Activated CD8-positive, alpha-beta T cell treated with anti-CD3 and anti-CD28 coated beads, Interleukin-2, amount 10 ng/mL, durations not matched to agents 7 days and 5 days (primary cell): ENCODE measurements at regions not wholly inside any gene's neighbourhood (a gene's known extent, or its start where the extent isn't known, plus 50 kb on each side); places are given as distances from the start of the nearest gene placed in this dataset.
"Not testable (repeated sequence)": the region's sequence is repeated elsewhere in the genome, so short reads cannot be mapped to it uniquely, and the experiment has no call there.

Experiments
- ATAC-seq: fragments of 150-1000 bp; cut with Tn5 transposase; one replicate; pipeline ENCODE4 v1.10.0; 2021; ENCODE audit warnings: moderate library complexity
- CTCF ChIA-PET: fragments of 350-600 bp; sonication (Branson Sonifier 250); formaldehyde crosslinking; loops from one replicate; lab custom pipeline; 2021; ENCODE audit warnings: antibody characterized with exemption; lab: Charles Lee
- POLR2A ChIA-PET: fragments of 350-600 bp; sonication (Branson Sonifier 250); formaldehyde crosslinking; loops from one replicate; lab custom pipeline; 2021; ENCODE audit warnings: antibody characterized with exemption; lab: Charles Lee
- DNase-seq: peaks from one replicate; pipeline ENCODE4 v3.0.0-alpha.2; 2020
- H3K27ac Mint-ChIP-seq: one replicate; pipeline ENCODE4 v1.8.0; 2021; ENCODE audit warnings: mild to moderate bottlenecking, mixed read lengths
- H3K27me3 Mint-ChIP-seq: one replicate; pipeline ENCODE4 v1.8.0; 2021; ENCODE audit warnings: low read depth, mixed read lengths
- H3K36me3 Mint-ChIP-seq: one replicate; pipeline ENCODE4 v1.8.0; 2021; ENCODE audit warnings: low read depth, mixed read lengths
- H3K4me1 Mint-ChIP-seq: one replicate; pipeline ENCODE4 v1.8.0; 2021; ENCODE audit warnings: low read depth, mixed read lengths
- H3K4me3 Mint-ChIP-seq: one replicate; pipeline ENCODE4 v1.8.0; 2021; ENCODE audit warnings: mild to moderate bottlenecking, mixed read lengths
- H3K9me3 Mint-ChIP-seq: one replicate; pipeline ENCODE4 v1.8.0; 2022; ENCODE audit warnings: mixed read lengths; ENCODE audit not compliant: insufficient read depth

GRCh38 chr10:3258394-3258793, 85.8 kb upstream of the PITRM1 start:
- Mint-ChIP-seq H3K9me3 (no peaks in the 10 kb centered on the region), H3K27me3 (peaks cover 18% of the 10 kb centered on the region), H3K4me1 (no peaks in the 10 kb centered on the region), H3K4me3 (no peak overlapping the region), H3K36me3 (no peaks in the 10 kb centered on the region), H3K27ac (no peak overlapping the region)
- ATAC-seq (no peak), DNase-seq (no peak)
- ChIA-PET CTCF (no interaction called here), POLR2A (no interaction called here)

GRCh38 chr10:3255616-3256015, 83.0 kb upstream of the PITRM1 start:
- CTCF ChIA-PET, result no interaction called here

GRCh38 chr10:3255075-3255474, 82.5 kb upstream of the PITRM1 start:
- no peak overlapping the region for H3K27ac Mint-ChIP-seq
- CTCF ChIA-PET, result no interaction called here
- no peak for DNase-seq
- peaks cover 6% of the 10 kb centered on the region for H3K4me1 Mint-ChIP-seq
- no peak overlapping the region for H3K4me3 Mint-ChIP-seq
- ATAC-seq, result no peak
- H3K9me3 Mint-ChIP-seq, result no peaks in the 10 kb centered on the region
- peaks cover 28% of the 10 kb centered on the region for H3K27me3 Mint-ChIP-seq
- POLR2A ChIA-PET, result no interaction called here
- H3K36me3 Mint-ChIP-seq, result no peaks in the 10 kb centered on the region

More at GRCh38 chr10:3255616-3256015, 83.0 kb upstream of the PITRM1 start:
- no peak for DNase-seq
- H3K4me1 Mint-ChIP-seq, result peaks cover 6% of the 10 kb centered on the region
- H3K27me3 Mint-ChIP-seq, result peaks cover 28% of the 10 kb centered on the region
- POLR2A ChIA-PET, result no interaction called here
- no peak overlapping the region for H3K4me3 Mint-ChIP-seq
- no peaks in the 10 kb centered on the region for H3K36me3 Mint-ChIP-seq
- H3K9me3 Mint-ChIP-seq, result no peaks in the 10 kb centered on the region
- ATAC-seq, result no peak
- H3K27ac Mint-ChIP-seq, result no peak overlapping the region

GRCh38 chr10:3253974-3254373, 81.4 kb upstream of the PITRM1 start:
- ATAC-seq, CTCF ChIA-PET, H3K4me1 Mint-ChIP-seq, DNase-seq, H3K36me3 Mint-ChIP-seq, H3K4me3 Mint-ChIP-seq, POLR2A ChIA-PET, H3K27ac Mint-ChIP-seq, H3K9me3 Mint-ChIP-seq: not testable (repeated sequence)
- H3K27me3 Mint-ChIP-seq, result peaks cover 35% of the 10 kb centered on the region

GRCh38 chr10:3251172-3251571, 78.6 kb upstream of the PITRM1 start:
- H3K27ac Mint-ChIP-seq, result no peak overlapping the region
- no peaks in the 10 kb centered on the region for H3K36me3 Mint-ChIP-seq
- H3K4me3 Mint-ChIP-seq, result no peak overlapping the region
- ATAC-seq (no peak), DNase-seq (no peak)
- POLR2A ChIA-PET, result no interaction called here
- CTCF ChIA-PET, result no interaction called here
- H3K9me3 Mint-ChIP-seq, result no peaks in the 10 kb centered on the region
- H3K27me3 Mint-ChIP-seq, result peaks cover 43% of the 10 kb centered on the region
- H3K4me1 Mint-ChIP-seq, result peaks cover 6% of the 10 kb centered on the region

GRCh38 chr10:3249307-3249889, 76.8 kb upstream of the PITRM1 start:
- Mint-ChIP-seq H3K4me3 (no peak overlapping the region), H3K27me3 (peaks cover 42% of the 10 kb centered on the region), H3K4me1 (peaks cover 6% of the 10 kb centered on the region), H3K27ac (no peak overlapping the region), H3K9me3 (no peaks in the 10 kb centered on the region), H3K36me3 (no peaks in the 10 kb centered on the region)
- POLR2A ChIA-PET, result no interaction called here
- ATAC-seq (no peak), DNase-seq (no peak)
- CTCF ChIA-PET, result no interaction called here

GRCh38 chr10:3248526-3249306, 76.1 kb upstream of the PITRM1 start:
- CTCF ChIA-PET, result no interaction called here
- H3K36me3 Mint-ChIP-seq, result no peaks in the 10 kb centered on the region
- no peak overlapping the region for H3K4me3 Mint-ChIP-seq
- no peaks in the 10 kb centered on the region for H3K9me3 Mint-ChIP-seq
- no peak overlapping the region for H3K27ac Mint-ChIP-seq
- no peak for DNase-seq
- POLR2A ChIA-PET, result no interaction called here
- peaks cover 6% of the 10 kb centered on the region for H3K4me1 Mint-ChIP-seq
- ATAC-seq, result no peak
- peaks cover 38% of the 10 kb centered on the region for H3K27me3 Mint-ChIP-seq

GRCh38 chr10:3245395-3245794, 72.8 kb upstream of the PITRM1 start:
- no peaks in the 10 kb centered on the region for H3K9me3 Mint-ChIP-seq
- ATAC-seq (no peak), DNase-seq (no peak)
- no peak overlapping the region for H3K4me3 Mint-ChIP-seq
- peaks cover 21% of the 10 kb centered on the region for H3K27me3 Mint-ChIP-seq
- H3K27ac Mint-ChIP-seq, result no peak overlapping the region
- H3K4me1 Mint-ChIP-seq, result no peaks in the 10 kb centered on the region
- ChIA-PET CTCF (interaction anchor here (0.7 kb wide), 1 partner anchor 24 kb away, joined by 3 read pairs; no protein-coding TSS in a partner anchor), POLR2A (no interaction called here)
- no peaks in the 10 kb centered on the region for H3K36me3 Mint-ChIP-seq

GRCh38 chr10:3241967-3242650, 69.5 kb upstream of the PITRM1 start:
- CTCF ChIA-PET, result interaction anchor here (1.5 kb wide), 1 partner anchor 1525 kb away, joined by 3 read pairs; no protein-coding TSS in a partner anchor
- H3K36me3 Mint-ChIP-seq, result no peaks in the 10 kb centered on the region
- H3K9me3 Mint-ChIP-seq, result no peaks in the 10 kb centered on the region
- POLR2A ChIA-PET, result no interaction called here
- ATAC-seq (no peak), DNase-seq (no peak)
- no peak overlapping the region for H3K4me3 Mint-ChIP-seq
- no peak overlapping the region for H3K27ac Mint-ChIP-seq
- H3K4me1 Mint-ChIP-seq, result peaks cover 11% of the 10 kb centered on the region
- H3K27me3 Mint-ChIP-seq, result peaks cover 16% of the 10 kb centered on the region

- no peak for DNase-seq
- Mint-ChIP-seq H3K36me3 (no peaks in the 10 kb centered on the region), H3K27me3 (peaks cover 18% of the 10 kb centered on the region), H3K4me3 (no peak overlapping the region), H3K9me3 (no peaks in the 10 kb centered on the region), H3K4me1 (peaks cover 11% of the 10 kb centered on the region), H3K27ac (no peak overlapping the region)
- ChIA-PET POLR2A (no interaction called here), CTCF (interaction anchor here (1.2 to 1.7 kb wide), 3 partner anchors 34 to 1526 kb away, joined by 3 to 6 read pairs (median 3); no protein-coding TSS in a partner anchor)
- ATAC-seq, result no peak
Measured at GRCh38 chr10:3241274-3241921, 68.8 kb upstream of the PITRM1 start.

- H3K27ac Mint-ChIP-seq, result no peak overlapping the region
Measured at GRCh38 chr10:3239920-3240894, 67.6 kb upstream of the PITRM1 start.

More at GRCh38 chr10:3239920-3240894, 67.6 kb upstream of the PITRM1 start:
- Mint-ChIP-seq H3K4me1 (peaks cover 11% of the 10 kb centered on the region), H3K27me3 (peaks cover 15% of the 10 kb centered on the region), H3K4me3 (no peak overlapping the region), H3K9me3 (no peaks in the 10 kb centered on the region), H3K36me3 (no peaks in the 10 kb centered on the region)
- ChIA-PET POLR2A (interaction anchor here (0.7 kb wide), 1 partner anchor 362 kb away, joined by 3 read pairs; no protein-coding TSS in a partner anchor), CTCF (interaction anchor here (0.7 to 1.7 kb wide), 11 partner anchors 13 to 1527 kb away, joined by 3 to 6 read pairs (median 3); no protein-coding TSS in a partner anchor)
- ATAC-seq (no peak), DNase-seq (no peak)
